Prostate gland (tissue), 2 donors: ENCODE measurements at regions not wholly inside any gene's neighbourhood (a gene's known extent, or its start where the extent isn't known, plus 50 kb on each side); places are given as distances from the start of the nearest gene placed in this dataset.

Source experiments
- DNase-seq: peaks from one replicate; pipeline ENCODE4 v3.0.0-alpha.2; 2019; ENCODE audit warnings: low spot score
- H3K27ac ChIP-seq, 2 donors: fragments of 200-600 bp; sonication (generic); 2 replicates each; pipeline ENCODE4 v1.5.1; 2017 to 2019
- H3K27me3 ChIP-seq: fragments of 200-600 bp; sonication (generic); replicated peaks from 2 replicates; pipeline ENCODE4 v1.5.1; 2019; ENCODE audit not compliant: insufficient read depth
- H3K36me3 ChIP-seq, 2 donors: fragments of 200-600 bp; sonication (generic); 1 replicate in 1 of 2; 2 replicates in 1 of 2; pipeline versions ENCODE4 v1.5.1 to v1.8.1; 2017 to 2019
- H3K4me1 ChIP-seq: fragments of 200-600 bp; sonication (generic); replicated peaks from 2 replicates; pipeline ENCODE4 v1.5.1; 2019
- H3K4me3 ChIP-seq, 2 donors: fragments of 200-600 bp; sonication (generic); 2 replicates each; pipeline ENCODE4 v1.5.1; 2017 to 2019
- H3K9me3 ChIP-seq: fragments of 200-600 bp; sonication (generic); 2 replicates; pipeline ENCODE4 v1.5.1; 2017
- CTCF ChIP-seq, 4 experiments: fragments of 200-600 bp in 2 of 4; fragments of 450-650 bp in 2 of 4; sonication (generic) in 2 of 4; IDR thresholded peaks; 1 replicate in 3 of 4; 2 replicates in 1 of 4; pipeline ENCODE4 v1.5.1; 2016 to 2019; ENCODE audit warnings: antibody characterized with exemption in 4 of 4, mild to moderate bottlenecking in 2 of 4, moderate library complexity in 2 of 4
- POLR2A ChIP-seq: fragments of 450-650 bp; IDR thresholded peaks from one replicate; pipeline ENCODE4 v1.6.1; 2016; ENCODE audit warnings: antibody characterized with exemption, mild to moderate bottlenecking
- POLR2AphosphoS5 ChIP-seq: sonication (generic); formaldehyde crosslinking; IDR thresholded peaks from one replicate; pipeline ENCODE4 v1.6.1; 2017; ENCODE audit warnings: antibody characterized with exemption
- WGBS: methylation state at CpG from one replicate; pipeline ENCODE4 v1.1.5; 2018; 5-methylcytosine and 5-hydroxymethylcytosine counted together
- intact Hi-C: fragments of 100-400 bp; cut with DNase I; formaldehyde crosslinking; loops from one replicate; pipeline ENCODE4 v1.14.2; 2022

- Histone ChIP-seq H3K9me3 (no peaks in the 10 kb centered on the region), H3K27ac (no peak overlapping the region), H3K4me1 (no peaks in the 10 kb centered on the region), H3K4me3 (no peak overlapping the region), H3K27me3 (no peaks in the 10 kb centered on the region), H3K36me3 (no peaks in the 10 kb centered on the region)
- intact Hi-C loops: no loop called here
- whole genome bisulfite sequencing: 79% methylated on average over 1 of the region's 1 CpG
- TF ChIP-seq POLR2AphosphoS5: no peak
- no peak for TF ChIP-seq CTCF (IDR thresholded peaks at IDR 0.05)
- TF ChIP-seq POLR2A: no peak
- no peak for DNase-seq
These were observed 622.2 kb downstream of the TOX3 start for GRCh38 chr16:51924744-51925143.

GRCh38 chr16:51922476-51922875 lies 624.5 kb downstream of the TOX3 start:
- no peaks in the 10 kb centered on the region for H3K27me3 ChIP-seq
- H3K27ac ChIP-seq: no peak overlapping the region
- no peak overlapping the region for H3K4me3 ChIP-seq
- no peaks in the 10 kb centered on the region for H3K36me3 ChIP-seq
- H3K9me3 ChIP-seq: no peaks in the 10 kb centered on the region
- WGBS: 86% methylated on average over 3 of the region's 3 CpGs
- DNase-seq: no peak
- no peaks in the 10 kb centered on the region for H3K4me1 ChIP-seq
- intact Hi-C loops: no loop called here
- TF ChIP-seq CTCF (IDR thresholded peaks at IDR 0.05): no peak
- no peak for TF ChIP-seq POLR2AphosphoS5
- TF ChIP-seq POLR2A: no peak

GRCh38 chr16:51919736-51920135 lies 627.2 kb downstream of the TOX3 start:
- no peaks in the 10 kb centered on the region for H3K27me3 ChIP-seq
- intact Hi-C loops: no loop called here

GRCh38 chr16:51916814-51917213 lies 630.1 kb downstream of the TOX3 start:
- intact Hi-C loops: no loop called here
- DNase-seq: no peak
- Histone ChIP-seq H3K9me3 (no peaks in the 10 kb centered on the region), H3K36me3 (no peaks in the 10 kb centered on the region), H3K27ac (no peak overlapping the region), H3K4me1 (no peaks in the 10 kb centered on the region), H3K4me3 (no peak overlapping the region), H3K27me3 (no peaks in the 10 kb centered on the region)
- WGBS: 88% methylated on average over 2 of the region's 2 CpGs
- TF ChIP-seq POLR2A (no peak), POLR2AphosphoS5 (no peak), CTCF (IDR thresholded peaks at IDR 0.05) (no peak)

More at GRCh38 chr16:51919736-51920135, 627.2 kb downstream of the TOX3 start:
- WGBS: 94% methylated on average over 4 of the region's 4 CpGs
- Histone ChIP-seq H3K9me3 (no peaks in the 10 kb centered on the region), H3K4me1 (no peaks in the 10 kb centered on the region), H3K36me3 (no peaks in the 10 kb centered on the region), H3K4me3 (no peak overlapping the region), H3K27ac (no peak overlapping the region)
- DNase-seq: no peak
- TF ChIP-seq POLR2AphosphoS5 (no peak), POLR2A (no peak), CTCF (IDR thresholded peaks at IDR 0.05) (no peak)

GRCh38 chr16:51916231-51916630 lies 630.7 kb downstream of the TOX3 start:
- H3K4me1 ChIP-seq: no peaks in the 10 kb centered on the region
- H3K9me3 ChIP-seq: no peaks in the 10 kb centered on the region
- TF ChIP-seq POLR2A: no peak
- TF ChIP-seq POLR2AphosphoS5: no peak
- TF ChIP-seq CTCF (IDR thresholded peaks at IDR 0.05): no peak
- H3K27me3 ChIP-seq: no peaks in the 10 kb centered on the region
- 13% methylated on average over 4 of the region's 4 CpGs for WGBS
- H3K4me3 ChIP-seq: no peak overlapping the region
- intact Hi-C loops: no loop called here
- H3K27ac ChIP-seq: no peak overlapping the region
- no peak for DNase-seq
- no peaks in the 10 kb centered on the region for H3K36me3 ChIP-seq
